ENCODE measurements at regions not wholly inside any gene's neighbourhood (a gene's known extent, or its start where the extent isn't known, plus 50 kb on each side); places are given as distances from the start of the nearest gene placed in this dataset.
"Not testable (repeated sequence)": the region's sequence is repeated elsewhere in the genome, so short reads cannot be mapped to it uniquely, and the experiment has no call there.

DNA sequence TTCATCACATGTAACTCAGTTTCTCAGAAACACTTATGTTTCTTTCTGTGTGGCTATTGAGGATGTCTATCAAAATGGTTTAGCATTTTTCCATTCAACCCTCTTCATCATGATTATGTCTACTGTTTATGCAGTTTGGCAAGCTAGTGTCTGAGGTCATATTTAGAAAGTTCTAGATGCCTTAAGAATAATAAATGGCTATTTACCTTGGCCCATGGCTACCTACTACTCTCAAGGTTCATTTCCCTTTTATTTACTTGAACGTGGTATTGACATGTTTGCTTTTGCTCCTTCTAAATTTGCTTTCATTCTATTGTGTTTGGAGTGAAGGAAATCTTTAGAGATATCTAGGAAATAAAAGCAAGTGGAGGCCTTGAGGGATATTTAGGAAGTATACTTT, 193.7 kb upstream of the OLFM3 start:
- no peaks in the 10 kb centered on the region for H3K4me1 Mint-ChIP-seq
- H3K27me3 Mint-ChIP-seq = no peaks in the 10 kb centered on the region
- no peaks in the 10 kb centered on the region for H3K36me3 Mint-ChIP-seq (ENCODE audit: low read depth)
- no peaks in the 10 kb centered on the region for H3K9me3 Mint-ChIP-seq
- no peak overlapping the region for H3K4me3 Mint-ChIP-seq
- H3K27ac Mint-ChIP-seq = no peak overlapping the region
- ATAC-seq (no peak), DNase-seq (no peak)

DNA sequence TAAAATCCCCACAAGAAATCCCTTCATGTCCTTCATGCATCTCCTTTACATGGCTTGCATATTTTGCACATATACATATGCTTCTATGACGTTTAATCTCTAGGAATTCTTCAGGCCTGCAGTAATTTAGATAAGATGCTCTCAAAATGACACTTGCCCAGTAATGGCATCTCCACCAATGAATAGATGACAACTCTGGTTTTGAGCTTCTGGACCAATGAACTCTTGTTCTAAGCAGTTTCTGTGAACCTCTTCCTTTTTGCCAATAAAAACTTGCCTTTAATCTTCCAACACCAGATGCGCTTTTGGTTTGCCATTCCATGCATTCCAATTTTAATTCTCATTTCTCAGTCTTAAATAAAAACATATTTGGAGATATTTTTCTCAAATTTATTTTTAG, 189.8 kb upstream of the OLFM3 start:
- no peak for DNase-seq
- Mint-ChIP-seq H3K9me3 (no peaks in the 10 kb centered on the region), H3K4me3 (no peak overlapping the region), H3K4me1 (no peaks in the 10 kb centered on the region), H3K27ac (no peak overlapping the region), H3K36me3 (ENCODE audit: low read depth) (no peaks in the 10 kb centered on the region), H3K27me3 (no peaks in the 10 kb centered on the region)
- ATAC-seq = no peak

DNA sequence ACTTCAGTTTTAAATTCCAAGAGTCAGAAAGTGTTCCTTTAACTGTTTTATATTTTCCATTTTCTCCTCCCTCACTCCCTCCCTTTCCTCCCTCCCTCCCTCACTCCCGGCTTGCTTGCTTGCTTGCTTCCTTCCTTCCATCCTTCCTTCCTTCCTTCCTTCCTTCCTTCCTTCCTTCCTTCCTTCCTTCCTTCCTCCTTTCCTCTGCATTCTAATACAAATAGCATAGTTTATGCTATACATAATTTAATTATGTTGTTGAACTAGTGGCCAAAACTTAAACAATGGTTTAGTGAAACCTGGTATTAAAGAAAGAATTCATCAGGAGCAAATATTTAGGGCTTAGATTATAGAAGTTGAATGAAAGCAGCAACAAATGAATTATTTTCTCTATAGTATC, 188.5 kb upstream of the OLFM3 start:
- DNase-seq = no peak
- H3K27me3 Mint-ChIP-seq = no peaks in the 10 kb centered on the region
- H3K27ac Mint-ChIP-seq = no peak overlapping the region
- no peaks in the 10 kb centered on the region for H3K9me3 Mint-ChIP-seq
- H3K4me3 Mint-ChIP-seq = no peak overlapping the region
- ATAC-seq = no peak
- H3K36me3 Mint-ChIP-seq (ENCODE audit: low read depth) = no peaks in the 10 kb centered on the region
- no peaks in the 10 kb centered on the region for H3K4me1 Mint-ChIP-seq

DNA sequence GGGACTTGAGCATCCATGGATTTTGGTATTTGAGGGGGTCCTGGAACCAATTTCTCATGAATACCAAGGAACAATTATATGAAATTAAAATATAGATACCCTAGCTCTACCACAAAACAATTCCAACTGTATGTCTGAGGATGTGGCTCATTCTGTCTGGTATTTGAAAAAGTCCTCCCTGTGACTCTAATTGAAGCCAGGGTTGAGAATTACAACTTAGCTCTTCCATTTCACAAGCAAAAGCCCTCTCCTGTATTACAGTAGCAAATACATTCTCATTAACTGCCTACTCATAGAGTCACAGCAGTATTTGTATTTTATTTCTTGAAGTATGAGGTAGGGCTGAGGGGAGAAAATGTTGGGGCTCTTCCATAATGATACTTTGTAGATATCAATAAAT, 187.8 kb upstream of the OLFM3 start:
- ATAC-seq (no peak), DNase-seq (no peak)
- no peak overlapping the region for H3K4me3 Mint-ChIP-seq
- no peak overlapping the region for H3K27ac Mint-ChIP-seq
- H3K27me3 Mint-ChIP-seq = no peaks in the 10 kb centered on the region
- no peaks in the 10 kb centered on the region for H3K9me3 Mint-ChIP-seq
- no peaks in the 10 kb centered on the region for H3K36me3 Mint-ChIP-seq (ENCODE audit: low read depth)
- H3K4me1 Mint-ChIP-seq = no peaks in the 10 kb centered on the region

DNA sequence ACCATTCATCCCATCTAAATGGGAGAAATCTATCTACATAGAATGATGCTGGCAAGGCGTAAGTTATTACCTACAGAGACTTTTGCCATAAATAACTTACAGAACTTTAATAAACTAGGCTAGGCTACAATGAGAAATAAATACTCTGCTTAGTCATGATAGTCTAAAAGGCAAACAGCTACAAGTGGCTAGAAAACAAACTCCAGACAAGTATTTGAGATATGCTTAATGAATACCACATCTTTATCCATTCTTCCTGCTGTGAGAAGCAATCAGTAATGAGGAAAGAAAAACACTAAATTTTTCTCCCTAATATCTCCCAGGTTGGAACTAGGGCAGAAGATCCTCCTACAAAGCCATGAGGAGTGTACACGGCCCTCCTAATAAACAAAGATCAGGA, 187.0 kb upstream of the OLFM3 start:
- Mint-ChIP-seq H3K4me3 (no peak overlapping the region), H3K27me3 (no peaks in the 10 kb centered on the region), H3K27ac (no peak overlapping the region), H3K9me3 (no peaks in the 10 kb centered on the region), H3K36me3 (ENCODE audit: low read depth) (no peaks in the 10 kb centered on the region), H3K4me1 (no peaks in the 10 kb centered on the region)
- DNase-seq (no peak), ATAC-seq (no peak)

DNA sequence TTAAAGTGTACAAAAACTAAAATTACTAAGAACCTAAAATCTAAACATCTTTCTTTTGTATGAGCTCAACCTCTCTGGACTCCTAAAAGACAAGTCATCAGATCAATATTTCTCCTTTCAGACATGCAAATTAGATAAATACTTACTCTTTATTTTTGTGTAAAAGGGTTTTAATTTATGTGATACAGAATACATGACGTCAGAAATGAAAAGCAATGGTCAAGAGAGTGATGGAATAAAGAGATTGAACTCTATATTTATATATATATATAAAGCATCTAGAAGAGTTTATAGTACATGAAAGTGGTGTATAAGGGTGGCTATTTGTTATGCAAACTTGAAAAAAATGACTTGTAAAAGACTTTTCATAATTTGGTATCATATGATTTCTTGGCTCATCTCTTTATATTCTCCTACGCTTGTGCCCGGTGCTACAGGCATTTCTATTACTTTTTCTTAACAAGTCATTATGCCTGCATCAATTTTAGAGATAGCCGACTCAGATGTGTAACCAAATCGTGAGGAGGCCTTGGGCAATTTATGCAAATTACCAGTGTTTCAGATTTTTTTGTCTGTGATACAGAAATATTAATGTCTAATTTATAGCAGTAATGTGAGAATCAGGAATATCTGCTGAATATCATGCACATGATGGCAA, 186.0 kb upstream of the OLFM3 start:
- H3K4me3 Mint-ChIP-seq = no peak overlapping the region
- no peak overlapping the region for H3K27ac Mint-ChIP-seq
- no peaks in the 10 kb centered on the region for H3K4me1 Mint-ChIP-seq
- H3K9me3 Mint-ChIP-seq = no peaks in the 10 kb centered on the region
- H3K27me3 Mint-ChIP-seq = no peaks in the 10 kb centered on the region
- no peak for ATAC-seq
- H3K36me3 Mint-ChIP-seq (ENCODE audit: low read depth) = no peaks in the 10 kb centered on the region
- no peak for DNase-seq

DNA sequence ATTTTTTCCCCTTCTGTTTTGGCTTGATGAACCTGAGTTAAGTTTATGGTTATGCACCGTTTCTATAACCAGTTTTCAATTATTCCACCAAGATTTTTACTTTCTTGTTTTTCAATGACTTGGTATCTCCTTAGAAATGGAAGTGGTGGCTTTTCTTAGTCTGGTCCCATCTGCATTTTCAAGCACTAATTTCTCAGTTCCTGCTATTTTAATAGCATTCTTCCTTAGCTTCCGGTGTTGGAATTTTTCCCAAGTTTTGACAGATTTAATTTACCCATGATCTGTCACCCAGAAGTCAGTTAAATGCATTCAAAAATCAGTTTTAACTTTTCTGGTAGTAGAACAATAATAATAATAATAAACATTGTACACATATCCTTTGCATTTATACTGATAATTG, 184.6 kb upstream of the OLFM3 start:
- H3K36me3 Mint-ChIP-seq (ENCODE audit: low read depth) = no peaks in the 10 kb centered on the region
- ATAC-seq (no peak), DNase-seq (no peak)
- H3K27me3 Mint-ChIP-seq = no peaks in the 10 kb centered on the region
- no peak overlapping the region for H3K4me3 Mint-ChIP-seq
- H3K4me1 Mint-ChIP-seq = no peaks in the 10 kb centered on the region
- no peaks in the 10 kb centered on the region for H3K9me3 Mint-ChIP-seq
- no peak overlapping the region for H3K27ac Mint-ChIP-seq

DNA sequence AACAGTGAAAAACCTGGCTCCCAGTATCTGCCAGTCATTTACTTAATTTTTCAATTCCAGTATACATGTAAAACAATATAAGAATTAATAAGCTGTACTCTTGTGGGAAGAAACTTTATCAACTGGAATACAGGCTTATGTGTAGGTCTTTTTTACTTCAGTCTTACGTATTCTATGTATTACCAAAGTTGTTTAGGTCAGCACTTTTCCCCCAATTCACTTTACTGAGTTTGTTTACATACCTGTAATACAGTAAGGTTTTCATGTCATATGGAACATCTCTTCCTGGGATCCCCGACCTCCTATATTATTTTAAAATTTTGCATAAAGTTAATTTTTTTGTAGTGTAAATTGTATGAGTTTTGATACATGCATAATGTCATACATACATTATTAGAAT, 181.8 kb upstream of the OLFM3 start:
- Mint-ChIP-seq H3K27ac (no peak overlapping the region), H3K4me3 (no peak overlapping the region), H3K27me3 (no peaks in the 10 kb centered on the region), H3K4me1 (no peaks in the 10 kb centered on the region), H3K36me3 (ENCODE audit: low read depth) (no peaks in the 10 kb centered on the region), H3K9me3 (no peaks in the 10 kb centered on the region)
- DNase-seq = no peak
- ATAC-seq = no peak

DNA sequence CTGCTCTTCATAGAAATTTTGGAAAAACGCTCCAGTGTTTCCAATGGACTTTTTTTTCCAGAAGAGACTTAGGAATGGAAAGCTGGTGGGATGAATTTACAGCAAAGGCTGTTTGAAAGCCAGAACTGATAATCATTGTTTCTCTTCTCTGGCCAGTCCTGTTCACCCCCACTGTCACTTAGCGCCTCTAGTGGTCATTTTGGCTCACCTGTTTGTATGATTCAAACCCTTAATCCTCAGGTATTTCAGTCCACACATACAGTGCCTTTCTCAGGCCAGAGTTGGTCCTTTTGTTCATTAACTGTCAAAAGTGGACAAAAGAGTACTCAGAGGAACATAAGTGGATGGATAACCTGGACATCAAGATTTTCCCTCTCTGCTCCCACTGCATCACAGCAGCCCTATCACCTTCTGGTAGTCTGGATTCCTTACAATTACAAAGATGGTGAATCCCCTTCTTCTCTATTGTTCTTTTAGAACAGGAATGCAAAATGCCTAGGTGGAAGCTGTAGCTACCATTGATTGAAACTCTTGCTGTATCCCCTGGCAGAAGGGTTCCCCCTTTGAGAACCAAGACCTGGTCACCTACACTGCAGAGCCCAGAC, 177.6 kb upstream of the OLFM3 start:
- DNase-seq (no peak), ATAC-seq (no peak)
- Mint-ChIP-seq H3K4me1 (no peaks in the 10 kb centered on the region), H3K4me3 (no peak overlapping the region), H3K9me3 (no peaks in the 10 kb centered on the region), H3K27ac (no peak overlapping the region), H3K36me3 (ENCODE audit: low read depth) (no peaks in the 10 kb centered on the region), H3K27me3 (no peaks in the 10 kb centered on the region)

DNA sequence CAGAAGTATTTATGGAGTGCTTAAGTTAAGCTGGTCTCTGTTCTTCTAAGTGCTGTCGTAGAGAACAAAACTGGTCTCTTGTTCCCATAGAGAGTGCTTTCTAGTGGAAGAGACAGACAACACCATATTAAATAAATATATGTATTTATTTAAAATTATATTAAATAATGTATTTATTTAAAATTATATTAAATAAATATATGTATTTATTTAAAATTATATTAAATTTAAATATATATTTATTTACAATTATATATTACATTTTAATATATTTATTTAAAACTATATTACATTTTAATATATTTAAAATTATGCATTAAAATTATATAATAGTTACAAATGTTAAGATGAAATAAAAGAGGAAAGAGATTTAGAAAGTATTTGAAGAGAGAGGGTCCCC, 175.5 kb upstream of the OLFM3 start:
- no peaks in the 10 kb centered on the region for H3K9me3 Mint-ChIP-seq
- ATAC-seq = no peak
- no peaks in the 10 kb centered on the region for H3K36me3 Mint-ChIP-seq (ENCODE audit: low read depth)
- H3K27ac Mint-ChIP-seq = no peak overlapping the region
- H3K27me3 Mint-ChIP-seq = no peaks in the 10 kb centered on the region
- no peak overlapping the region for H3K4me3 Mint-ChIP-seq
- no peaks in the 10 kb centered on the region for H3K4me1 Mint-ChIP-seq
- no peak for DNase-seq

DNA sequence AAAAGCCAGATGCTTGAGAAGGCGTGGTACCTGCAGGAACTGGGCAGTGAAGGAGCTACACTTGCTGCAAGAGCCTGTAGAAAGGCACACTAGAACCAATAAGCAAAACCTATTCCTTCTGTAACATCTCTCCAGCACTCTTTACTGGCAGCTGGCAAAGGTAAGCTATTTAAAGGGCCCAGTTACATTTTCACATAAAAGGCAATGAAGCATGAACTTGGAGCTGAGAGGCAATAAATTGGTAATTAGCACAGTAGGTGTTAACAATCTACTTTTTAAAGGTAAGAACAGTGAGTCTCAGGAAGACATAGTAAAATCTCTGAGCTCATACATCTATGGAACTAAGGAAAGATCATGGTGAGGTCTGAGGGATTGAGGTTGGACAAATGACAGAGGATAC, 167.1 kb upstream of the OLFM3 start:
- H3K36me3 Mint-ChIP-seq (ENCODE audit: low read depth) = no peaks in the 10 kb centered on the region
- no peak overlapping the region for H3K4me3 Mint-ChIP-seq
- no peak overlapping the region for H3K27ac Mint-ChIP-seq
- H3K4me1 Mint-ChIP-seq = no peaks in the 10 kb centered on the region
- ATAC-seq = no peak
- DNase-seq = no peak
- no peaks in the 10 kb centered on the region for H3K27me3 Mint-ChIP-seq
- peaks cover 4% of the 10 kb centered on the region for H3K9me3 Mint-ChIP-seq

DNA sequence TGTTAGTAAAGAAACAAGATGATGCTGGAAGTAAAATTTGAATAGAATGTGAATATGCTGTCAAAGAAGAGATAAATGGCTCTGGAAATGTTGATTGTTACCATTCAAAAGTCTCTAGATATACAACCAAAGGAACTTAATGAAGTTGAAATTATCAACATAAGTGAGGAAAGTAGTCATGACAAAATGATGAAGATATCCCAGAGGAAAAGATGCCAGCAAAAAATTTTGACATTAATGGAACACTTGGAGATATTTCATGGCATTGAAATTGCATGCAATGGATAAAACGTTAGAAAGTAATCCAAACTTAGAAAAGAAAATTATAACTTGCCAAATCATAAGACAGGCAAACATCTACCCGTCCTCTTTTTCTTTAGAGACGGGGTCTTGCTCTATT, 154.5 kb upstream of the OLFM3 start:
- H3K9me3 Mint-ChIP-seq = no peaks in the 10 kb centered on the region
- no peak for ATAC-seq
- H3K4me1 Mint-ChIP-seq = no peaks in the 10 kb centered on the region
- no peak for DNase-seq
- H3K27ac Mint-ChIP-seq = no peak overlapping the region
- no peak overlapping the region for H3K4me3 Mint-ChIP-seq
- no peaks in the 10 kb centered on the region for H3K36me3 Mint-ChIP-seq (ENCODE audit: low read depth)
- no peaks in the 10 kb centered on the region for H3K27me3 Mint-ChIP-seq

DNA sequence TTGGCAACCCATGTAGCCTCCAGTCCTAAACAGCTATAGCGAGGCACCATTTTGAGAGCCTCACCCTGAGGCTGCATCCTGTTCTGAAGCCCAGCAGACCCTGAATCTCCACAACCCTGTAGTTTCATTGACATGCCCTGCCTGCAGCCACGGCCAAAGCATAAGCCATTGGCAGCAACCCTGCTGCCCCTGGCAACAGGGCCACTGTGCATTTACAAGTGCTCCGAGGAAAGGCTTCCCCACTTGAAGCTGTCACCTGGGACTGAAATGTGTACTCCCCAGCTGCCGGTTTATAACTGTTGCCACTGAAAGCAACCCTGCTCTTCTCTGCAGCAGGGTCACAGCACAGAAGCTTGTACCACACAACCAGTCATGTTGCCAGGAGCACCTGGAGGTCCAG, 124.2 kb upstream of the OLFM3 start:
- Mint-ChIP-seq H3K27me3 (no peaks in the 10 kb centered on the region), H3K27ac (no peak overlapping the region), H3K36me3 (ENCODE audit: low read depth) (no peaks in the 10 kb centered on the region), H3K4me1 (no peaks in the 10 kb centered on the region), H3K9me3 (peaks cover 4% of the 10 kb centered on the region), H3K4me3 (no peak overlapping the region)
- DNase-seq (no peak), ATAC-seq (no peak)

DNA sequence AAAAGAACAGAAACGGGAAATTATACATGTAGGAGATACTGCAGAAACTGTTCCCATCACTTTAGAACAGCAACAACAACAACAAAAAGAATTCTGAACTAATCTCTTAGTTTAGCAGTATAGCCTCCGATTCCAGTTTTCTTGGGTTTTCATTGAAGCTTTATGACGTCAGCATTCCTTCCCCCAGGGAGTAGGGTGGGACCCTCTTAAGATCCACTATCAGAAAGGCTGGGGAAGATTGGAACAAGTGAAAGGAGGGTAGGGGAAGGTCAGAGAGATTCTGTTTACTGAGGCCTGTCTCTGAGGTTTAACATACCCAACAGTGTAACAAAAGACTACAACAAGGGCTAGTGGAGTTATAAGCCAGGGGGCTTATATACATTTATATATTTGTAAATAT, 121.4 kb upstream of the OLFM3 start:
- H3K4me1 Mint-ChIP-seq = no peaks in the 10 kb centered on the region
- ATAC-seq (no peak), DNase-seq (no peak)
- H3K27ac Mint-ChIP-seq = no peak overlapping the region
- H3K4me3 Mint-ChIP-seq = no peak overlapping the region
- H3K9me3 Mint-ChIP-seq = peaks cover 4% of the 10 kb centered on the region
- no peaks in the 10 kb centered on the region for H3K36me3 Mint-ChIP-seq (ENCODE audit: low read depth)
- no peaks in the 10 kb centered on the region for H3K27me3 Mint-ChIP-seq

DNA sequence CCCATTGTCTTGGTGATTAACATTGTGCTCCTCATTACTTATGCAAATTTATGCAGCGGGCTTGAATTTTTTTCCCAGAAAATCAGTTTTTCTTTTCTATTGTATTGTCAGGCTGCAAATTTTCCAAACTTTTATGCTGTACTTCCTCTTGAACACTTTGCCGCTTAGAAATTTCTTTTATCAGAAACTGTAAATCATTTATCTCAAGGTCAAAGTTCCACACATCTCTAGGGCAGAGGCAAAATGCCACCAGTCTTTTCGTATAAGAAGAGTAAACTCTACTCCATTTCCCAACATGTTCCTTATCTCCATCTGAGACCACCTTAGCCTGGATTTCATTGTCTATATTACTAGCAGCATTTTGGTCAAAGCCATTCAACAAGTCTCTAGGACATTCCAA, 113.9 kb upstream of the OLFM3 start:
- no peaks in the 10 kb centered on the region for H3K27me3 Mint-ChIP-seq
- no peak overlapping the region for H3K4me3 Mint-ChIP-seq
- no peak for DNase-seq
- no peaks in the 10 kb centered on the region for H3K4me1 Mint-ChIP-seq
- no peaks in the 10 kb centered on the region for H3K36me3 Mint-ChIP-seq (ENCODE audit: low read depth)
- H3K27ac Mint-ChIP-seq = no peak overlapping the region
- no peak for ATAC-seq
- H3K9me3 Mint-ChIP-seq = peaks cover 5% of the 10 kb centered on the region

DNA sequence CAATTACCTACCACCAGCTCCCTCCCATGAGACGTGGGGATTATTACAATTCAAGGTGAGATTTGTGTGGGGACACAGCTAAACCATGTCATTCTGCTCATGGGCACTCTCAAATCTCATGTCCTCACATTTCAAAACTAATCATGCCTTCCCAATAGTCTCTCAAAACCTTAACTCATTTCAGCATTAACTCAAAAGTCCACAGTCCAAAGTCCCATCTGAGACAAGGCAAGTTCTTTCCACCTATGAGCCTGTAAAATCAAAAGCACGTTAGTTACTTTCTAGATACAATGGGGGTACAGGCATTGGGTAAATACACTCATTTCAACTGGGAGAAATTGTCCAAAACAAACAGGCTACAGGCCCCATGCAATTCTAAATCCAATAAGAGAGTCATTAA, 112.8 kb upstream of the OLFM3 start:
- H3K4me3 Mint-ChIP-seq, ATAC-seq, H3K9me3 Mint-ChIP-seq: not testable (repeated sequence)

More for the DNA sequence above, 112.8 kb upstream of the OLFM3 start:
- H3K27ac Mint-ChIP-seq; DNase-seq; H3K36me3 Mint-ChIP-seq (ENCODE audit: low read depth); H3K4me1 Mint-ChIP-seq; H3K27me3 Mint-ChIP-seq: not testable (repeated sequence)

All from activated naive CD8-positive, alpha-beta T cell treated with anti-CD3 and anti-CD28 coated beads, Interleukin-2, amount 50 U/mL, for 24 hours (primary cell).